ENCODE measurements at regions not wholly inside any gene's neighbourhood (a gene's known extent, or its start where the extent isn't known, plus 50 kb on each side); places are given as distances from the start of the nearest gene placed in this dataset.

DNA sequence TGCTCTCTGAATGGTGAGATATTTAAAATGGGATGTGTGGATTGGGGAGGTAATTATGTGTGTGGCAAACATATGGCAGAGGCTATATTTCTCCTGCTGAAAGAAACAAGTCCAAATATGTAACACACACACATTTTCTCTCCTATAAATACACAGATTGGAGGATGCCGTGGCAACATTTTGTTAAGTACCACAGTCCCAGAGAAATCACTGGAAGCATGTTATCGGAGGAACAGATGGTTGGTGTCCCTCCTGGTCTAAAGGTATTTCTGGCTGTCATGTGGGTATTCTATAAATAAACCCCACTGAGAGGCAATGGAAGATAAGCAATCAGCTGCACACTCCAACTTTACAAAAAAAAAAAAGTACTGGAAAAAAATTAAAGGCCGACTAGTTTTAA lies 528.3 kb upstream of the BOD1L1 start:
- Mint-ChIP-seq H3K36me3 (ENCODE audit: low read depth) (no peaks in the 10 kb centered on the region), H3K9me3 (no peaks in the 10 kb centered on the region), H3K4me3 (no peak overlapping the region), H3K27ac (no peak overlapping the region), H3K27me3 (ENCODE audit: insufficient read depth, low read depth, poor library complexity) (no peaks in the 10 kb centered on the region), H3K4me1 (no peaks in the 10 kb centered on the region)
- Histone ChIP-seq H3K27ac (ENCODE audit: low read depth) (no peak overlapping the region), H3K4me3 (no peak overlapping the region), H3K36me3 (ENCODE audit: insufficient read depth) (no peaks in the 10 kb centered on the region), H3K9me2 (ENCODE audit: insufficient read depth) (peaks cover under 1% of the 10 kb centered on the region; the same call in 1 of the 2 replicates), H3K4me1 (ENCODE audit: insufficient read depth) (no peaks in the 10 kb centered on the region), H3K79me2 (replicated peaks; ENCODE audit: insufficient read depth) (no peaks in the 10 kb centered on the region), H3K4me2 (no peak overlapping the region), H3F3A (replicated peaks; ENCODE audit: low read depth) (no peaks in the 10 kb centered on the region), H4K20me1 (replicated peaks; ENCODE audit: insufficient read depth) (no peaks in the 10 kb centered on the region), H2AFZ (no peak overlapping the region), H3K27me3 (ENCODE audit: insufficient read depth) (no peaks in the 10 kb centered on the region)
- DNase-seq (ENCODE audit: low spot score) = no peak
- TF ChIP-seq ZNF114 (CRISPR knock-in tag; IDR thresholded peaks at IDR 0.05) (no peak), STAT1 (IDR thresholded peaks at IDR 0.05; ENCODE audit: unreplicated experiment) (no peak), CREB1 (CRISPR knock-in tag; IDR thresholded peaks at IDR 0.05; ENCODE audit: low read depth) (no peak), POLR2AphosphoS5 (IDR thresholded peaks at IDR 0.05; ENCODE audit: low read depth) (no peak), EZH2phosphoT487 (IDR thresholded peaks at IDR 0.05; ENCODE audit: unreplicated experiment) (no peak), NANOG (IDR thresholded peaks at IDR 0.05; ENCODE audit: borderline replicate concordance) (no peak), JUNB (IDR thresholded peaks at IDR 0.05; ENCODE audit: unreplicated experiment) (no peak), ZNF462 (CRISPR knock-in tag; IDR thresholded peaks at IDR 0.05) (no peak), EZH2 (IDR thresholded peaks at IDR 0.05; ENCODE audit: low read depth, unreplicated experiment) (no peak), ZNF331 (CRISPR knock-in tag; IDR thresholded peaks at IDR 0.05; ENCODE audit: low read depth) (no peak), ETS1 (IDR thresholded peaks at IDR 0.05) (no peak)
- TF ChIP-seq, protein P1, sequence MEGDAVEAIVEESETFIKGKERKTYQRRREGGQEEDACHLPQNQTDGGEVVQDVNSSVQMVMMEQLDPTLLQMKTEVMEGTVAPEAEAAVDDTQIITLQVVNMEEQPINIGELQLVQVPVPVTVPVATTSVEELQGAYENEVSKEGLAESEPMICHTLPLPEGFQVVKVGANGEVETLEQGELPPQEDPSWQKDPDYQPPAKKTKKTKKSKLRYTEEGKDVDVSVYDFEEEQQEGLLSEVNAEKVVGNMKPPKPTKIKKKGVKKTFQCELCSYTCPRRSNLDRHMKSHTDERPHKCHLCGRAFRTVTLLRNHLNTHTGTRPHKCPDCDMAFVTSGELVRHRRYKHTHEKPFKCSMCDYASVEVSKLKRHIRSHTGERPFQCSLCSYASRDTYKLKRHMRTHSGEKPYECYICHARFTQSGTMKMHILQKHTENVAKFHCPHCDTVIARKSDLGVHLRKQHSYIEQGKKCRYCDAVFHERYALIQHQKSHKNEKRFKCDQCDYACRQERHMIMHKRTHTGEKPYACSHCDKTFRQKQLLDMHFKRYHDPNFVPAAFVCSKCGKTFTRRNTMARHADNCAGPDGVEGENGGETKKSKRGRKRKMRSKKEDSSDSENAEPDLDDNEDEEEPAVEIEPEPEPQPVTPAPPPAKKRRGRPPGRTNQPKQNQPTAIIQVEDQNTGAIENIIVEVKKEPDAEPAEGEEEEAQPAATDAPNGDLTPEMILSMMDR (conservative IDR thresholded peaks at IDR 0.05; ENCODE audit: low read depth in 2 of 2) = no peak
- TF ChIP-seq, protein P2, sequence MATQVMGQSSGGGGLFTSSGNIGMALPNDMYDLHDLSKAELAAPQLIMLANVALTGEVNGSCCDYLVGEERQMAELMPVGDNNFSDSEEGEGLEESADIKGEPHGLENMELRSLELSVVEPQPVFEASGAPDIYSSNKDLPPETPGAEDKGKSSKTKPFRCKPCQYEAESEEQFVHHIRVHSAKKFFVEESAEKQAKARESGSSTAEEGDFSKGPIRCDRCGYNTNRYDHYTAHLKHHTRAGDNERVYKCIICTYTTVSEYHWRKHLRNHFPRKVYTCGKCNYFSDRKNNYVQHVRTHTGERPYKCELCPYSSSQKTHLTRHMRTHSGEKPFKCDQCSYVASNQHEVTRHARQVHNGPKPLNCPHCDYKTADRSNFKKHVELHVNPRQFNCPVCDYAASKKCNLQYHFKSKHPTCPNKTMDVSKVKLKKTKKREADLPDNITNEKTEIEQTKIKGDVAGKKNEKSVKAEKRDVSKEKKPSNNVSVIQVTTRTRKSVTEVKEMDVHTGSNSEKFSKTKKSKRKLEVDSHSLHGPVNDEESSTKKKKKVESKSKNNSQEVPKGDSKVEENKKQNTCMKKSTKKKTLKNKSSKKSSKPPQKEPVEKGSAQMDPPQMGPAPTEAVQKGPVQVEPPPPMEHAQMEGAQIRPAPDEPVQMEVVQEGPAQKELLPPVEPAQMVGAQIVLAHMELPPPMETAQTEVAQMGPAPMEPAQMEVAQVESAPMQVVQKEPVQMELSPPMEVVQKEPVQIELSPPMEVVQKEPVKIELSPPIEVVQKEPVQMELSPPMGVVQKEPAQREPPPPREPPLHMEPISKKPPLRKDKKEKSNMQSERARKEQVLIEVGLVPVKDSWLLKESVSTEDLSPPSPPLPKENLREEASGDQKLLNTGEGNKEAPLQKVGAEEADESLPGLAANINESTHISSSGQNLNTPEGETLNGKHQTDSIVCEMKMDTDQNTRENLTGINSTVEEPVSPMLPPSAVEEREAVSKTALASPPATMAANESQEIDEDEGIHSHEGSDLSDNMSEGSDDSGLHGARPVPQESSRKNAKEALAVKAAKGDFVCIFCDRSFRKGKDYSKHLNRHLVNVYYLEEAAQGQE (IDR thresholded peaks at IDR 0.05; ENCODE audit: unreplicated experiment) = no peak
- no peak for ATAC-seq

All from GM23338 (cell line).